ENCODE measurements at regions not wholly inside any gene's neighbourhood (a gene's known extent, or its start where the extent isn't known, plus 50 kb on each side); places are given as distances from the start of the nearest gene placed in this dataset.

- H3K9ac ChIP-seq (ENCODE audit: low read length) = no peak overlapping the region
- H3K27ac ChIP-seq (ENCODE audit: low read depth, low read length) = no peak overlapping the region
- H3K27me3 ChIP-seq (ENCODE audit: insufficient read depth, low read length) = no peaks in the 10 kb centered on the region
- H3K18ac ChIP-seq (ENCODE audit: low read length) = no peak overlapping the region
- no peak overlapping the region for H4K8ac ChIP-seq (ENCODE audit: low read depth, low read length)
- H2BK120ac ChIP-seq (ENCODE audit: insufficient read depth, low read length, poor library complexity) = no peak overlapping the region
- H4K12ac ChIP-seq (ENCODE audit: low read depth, low read length) = no peak overlapping the region
- no peaks in the 10 kb centered on the region for H3K79me2 ChIP-seq (ENCODE audit: control insufficient read depth, insufficient read depth, low read length, poor library complexity)
- no CpG with 5 or more reads among the region's 5 CpGs for WGBS (ENCODE audit: extremely low coverage, insufficient coverage, insufficient read length)
- H2BK5ac ChIP-seq (ENCODE audit: low read depth, low read length, poor library complexity) = no peak overlapping the region
- no peaks in the 10 kb centered on the region for H3K36me3 ChIP-seq (ENCODE audit: control insufficient read depth in 1 of 2, insufficient read depth in 2 of 2, low read length in 2 of 2)
- H2AFZ ChIP-seq (ENCODE audit: insufficient read depth, low read length, poor library complexity) = no peak overlapping the region
- H4K91ac ChIP-seq (ENCODE audit: low read depth, low read length) = no peak overlapping the region
- H3K23ac ChIP-seq (ENCODE audit: low read length) = no peak overlapping the region
- no peak overlapping the region for H3K4me3 ChIP-seq (ENCODE audit: low read depth, low read length)
- no peaks in the 10 kb centered on the region for H3K79me1 ChIP-seq (ENCODE audit: low read length)
- no peaks in the 10 kb centered on the region for H3K4me1 ChIP-seq (ENCODE audit: control insufficient read depth in 1 of 2, insufficient read depth in 2 of 2, low read length in 2 of 2)
- no peak overlapping the region for H2BK12ac ChIP-seq (ENCODE audit: low read length)
- H3K4ac ChIP-seq (ENCODE audit: low read depth, low read length) = no peak overlapping the region
- DNase-seq = peak; percentile 2 to 56
- H3K14ac ChIP-seq (ENCODE audit: low read length) = no peak overlapping the region
- no peak overlapping the region for H2AK5ac ChIP-seq (ENCODE audit: low read length)
- H3K9me3 ChIP-seq (ENCODE audit: insufficient read depth, low read depth, low read length) = no peaks in the 10 kb centered on the region
- H3K4me2 ChIP-seq (ENCODE audit: low read length) = no peak overlapping the region
Observed at GRCh38 chr3:8237893-8238292, 263.7 kb upstream of the LMCD1 start.

- Histone ChIP-seq H2BK120ac (ENCODE audit: insufficient read depth, low read length, poor library complexity) (no peak overlapping the region), H3K27me3 (ENCODE audit: insufficient read depth, low read length) (no peaks in the 10 kb centered on the region), H3K18ac (ENCODE audit: low read length) (no peak overlapping the region), H3K9me3 (ENCODE audit: insufficient read depth, low read depth, low read length) (no peaks in the 10 kb centered on the region), H4K91ac (ENCODE audit: low read depth, low read length) (no peak overlapping the region), H2BK12ac (ENCODE audit: low read length) (no peak overlapping the region), H3K27ac (ENCODE audit: low read depth, low read length) (no peak overlapping the region), H3K14ac (ENCODE audit: low read length) (no peak overlapping the region), H3K36me3 (ENCODE audit: control insufficient read depth in 1 of 2, insufficient read depth in 2 of 2, low read length in 2 of 2) (no peaks in the 10 kb centered on the region), H3K4me1 (ENCODE audit: control insufficient read depth in 1 of 2, insufficient read depth in 2 of 2, low read length in 2 of 2) (no peaks in the 10 kb centered on the region), H4K12ac (ENCODE audit: low read depth, low read length) (no peak overlapping the region), H3K4ac (ENCODE audit: low read depth, low read length) (no peak overlapping the region), H3K9ac (ENCODE audit: low read length) (no peak overlapping the region), H2AFZ (ENCODE audit: insufficient read depth, low read length, poor library complexity) (no peak overlapping the region), H3K23ac (ENCODE audit: low read length) (no peak overlapping the region), H2BK5ac (ENCODE audit: low read depth, low read length, poor library complexity) (no peak overlapping the region), H3K79me2 (ENCODE audit: control insufficient read depth, insufficient read depth, low read length, poor library complexity) (no peaks in the 10 kb centered on the region), H4K8ac (ENCODE audit: low read depth, low read length) (no peak overlapping the region), H3K79me1 (ENCODE audit: low read length) (no peaks in the 10 kb centered on the region), H3K4me3 (ENCODE audit: low read depth, low read length) (no peak overlapping the region), H2AK5ac (ENCODE audit: low read length) (no peak overlapping the region), H3K4me2 (ENCODE audit: low read length) (no peak overlapping the region)
- no peak for DNase-seq
- WGBS (ENCODE audit: extremely low coverage, insufficient coverage, insufficient read length) = no CpG with 5 or more reads among the region's 1 CpG
Observed at GRCh38 chr3:8238432-8238831, 263.2 kb upstream of the LMCD1 start.

GRCh38 chr3:8239095-8239494 lies 262.5 kb upstream of the LMCD1 start:
- Histone ChIP-seq H3K23ac (ENCODE audit: low read length) (no peak overlapping the region), H2AFZ (ENCODE audit: insufficient read depth, low read length, poor library complexity) (no peak overlapping the region), H3K4me2 (ENCODE audit: low read length) (no peak overlapping the region), H4K8ac (ENCODE audit: low read depth, low read length) (no peak overlapping the region), H2AK5ac (ENCODE audit: low read length) (no peak overlapping the region), H3K14ac (ENCODE audit: low read length) (no peak overlapping the region), H3K4me1 (ENCODE audit: control insufficient read depth in 1 of 2, insufficient read depth in 2 of 2, low read length in 2 of 2) (no peaks in the 10 kb centered on the region), H3K4me3 (ENCODE audit: low read depth, low read length) (no peak overlapping the region), H3K27me3 (ENCODE audit: insufficient read depth, low read length) (no peaks in the 10 kb centered on the region), H4K91ac (ENCODE audit: low read depth, low read length) (no peak overlapping the region), H3K4ac (ENCODE audit: low read depth, low read length) (no peak overlapping the region), H3K27ac (ENCODE audit: low read depth, low read length) (no peak overlapping the region), H3K36me3 (ENCODE audit: control insufficient read depth in 1 of 2, insufficient read depth in 2 of 2, low read length in 2 of 2) (no peaks in the 10 kb centered on the region), H3K9me3 (ENCODE audit: insufficient read depth, low read depth, low read length) (no peaks in the 10 kb centered on the region), H3K79me1 (ENCODE audit: low read length) (no peaks in the 10 kb centered on the region), H2BK5ac (ENCODE audit: low read depth, low read length, poor library complexity) (no peak overlapping the region), H3K79me2 (ENCODE audit: control insufficient read depth, insufficient read depth, low read length, poor library complexity) (no peaks in the 10 kb centered on the region), H3K18ac (ENCODE audit: low read length) (no peak overlapping the region), H3K9ac (ENCODE audit: low read length) (no peak overlapping the region), H2BK120ac (ENCODE audit: insufficient read depth, low read length, poor library complexity) (no peak overlapping the region), H4K12ac (ENCODE audit: low read depth, low read length) (no peak overlapping the region), H2BK12ac (ENCODE audit: low read length) (no peak overlapping the region)
- WGBS (ENCODE audit: extremely low coverage, insufficient coverage, insufficient read length) = no CpG with 5 or more reads among the region's 2 CpGs
- no peak for DNase-seq

GRCh38 chr3:8239718-8240695 lies 261.6 kb upstream of the LMCD1 start:
- Histone ChIP-seq H3K27me3 (ENCODE audit: insufficient read depth, low read length) (no peaks in the 10 kb centered on the region), H3K79me2 (ENCODE audit: control insufficient read depth, insufficient read depth, low read length, poor library complexity) (no peaks in the 10 kb centered on the region), H3K9me3 (ENCODE audit: insufficient read depth, low read depth, low read length) (no peaks in the 10 kb centered on the region), H3K14ac (ENCODE audit: low read length) (no peak overlapping the region), H2BK5ac (ENCODE audit: low read depth, low read length, poor library complexity) (no peak overlapping the region), H3K4ac (ENCODE audit: low read depth, low read length) (no peak overlapping the region), H3K9ac (ENCODE audit: low read length) (no peak overlapping the region), H2BK120ac (ENCODE audit: insufficient read depth, low read length, poor library complexity) (no peak overlapping the region), H3K27ac (ENCODE audit: low read depth, low read length) (no peak overlapping the region), H3K23ac (ENCODE audit: low read length) (no peak overlapping the region), H2AFZ (ENCODE audit: insufficient read depth, low read length, poor library complexity) (no peak overlapping the region), H3K4me1 (ENCODE audit: control insufficient read depth in 1 of 2, insufficient read depth in 2 of 2, low read length in 2 of 2) (no peaks in the 10 kb centered on the region), H3K18ac (ENCODE audit: low read length) (no peak overlapping the region), H3K79me1 (ENCODE audit: low read length) (no peaks in the 10 kb centered on the region), H2BK12ac (ENCODE audit: low read length) (no peak overlapping the region), H4K12ac (ENCODE audit: low read depth, low read length) (no peak overlapping the region), H3K36me3 (ENCODE audit: control insufficient read depth in 1 of 2, insufficient read depth in 2 of 2, low read length in 2 of 2) (no peaks in the 10 kb centered on the region), H4K91ac (ENCODE audit: low read depth, low read length) (no peak overlapping the region), H3K4me3 (ENCODE audit: low read depth, low read length) (no peak overlapping the region), H4K8ac (ENCODE audit: low read depth, low read length) (no peak overlapping the region), H2AK5ac (ENCODE audit: low read length) (no peak overlapping the region), H3K4me2 (ENCODE audit: low read length) (no peak overlapping the region)
- no CpG with 5 or more reads among the region's 4 CpGs for WGBS (ENCODE audit: extremely low coverage, insufficient coverage, insufficient read length)
- peak; percentile 15 to 73 for DNase-seq

All from trophoblast cell (in vitro differentiated cells and primary cell).